K562 (cell line): ENCODE measurements at regions not wholly inside any gene's neighbourhood (a gene's known extent, or its start where the extent isn't known, plus 50 kb on each side); places are given as distances from the start of the nearest gene placed in this dataset.

Experiments used
- CTCF ChIP-seq, 3 experiments: IDR thresholded peaks in 2 of 3; conservative IDR thresholded peaks in 1 of 3; 2 replicates each; pipeline ENCODE4 v1.5.1; 2011 to 2012; ENCODE audit warnings: low read length in 3 of 3, mild to moderate bottlenecking in 3 of 3, control low read depth in 2 of 3, improper control_type of control experiment in 1 of 3, inconsistent platforms in 1 of 3, low read depth in 1 of 3, mixed read lengths in 1 of 3, moderate library complexity in 1 of 3; ENCODE audit not compliant: insufficient read depth in 2 of 3
- EZH2 ChIP-seq: IDR thresholded peaks from 2 replicates; pipeline ENCODE4 v1.6.1; 2012; ENCODE audit warnings: low read depth, mild to moderate bottlenecking, inconsistent platforms, low read length, borderline replicate concordance
- FOXK2 ChIP-seq, 2 experiments: fragments of 450-650 bp; IDR thresholded peaks in 1 of 2; conservative IDR thresholded peaks in 1 of 2; 2 replicates each; pipeline ENCODE4 v1.6.1; 2016; ENCODE audit warnings: low read depth in 2 of 2, mild to moderate bottlenecking in 1 of 2
- HDAC6 ChIP-seq: IDR thresholded peaks from 2 replicates; pipeline ENCODE4 v1.6.1; 2012; ENCODE audit warnings: low read depth, mild to moderate bottlenecking, control low read depth, inconsistent platforms, low read length, moderate library complexity
- NRF1 ChIP-seq, 2 experiments: fragments of 450-650 bp; IDR thresholded peaks in 1 of 2; conservative IDR thresholded peaks in 1 of 2; 2 replicates each; pipeline ENCODE4 v1.6.1; 2014; ENCODE audit warnings: mild to moderate bottlenecking in 2 of 2
- TAF1 ChIP-seq: IDR thresholded peaks from 2 replicates; pipeline ENCODE4 v1.6.1; 2011; ENCODE audit warnings: mild to moderate bottlenecking, low read length, moderate library complexity; ENCODE audit not compliant: insufficient read depth, control insufficient read depth, severe bottlenecking; ENCODE audit errors: extremely low read depth
- THAP7 ChIP-seq: fragments of 250-450 bp; sonication (Bioruptor Pico); IDR thresholded peaks from 2 replicates; pipeline ENCODE4 v1.5.0; 2021
- YY1 ChIP-seq, 3 experiments: IDR thresholded peaks; 2 replicates each; pipeline ENCODE4 v1.6.1; 2011; ENCODE audit warnings: low read length in 2 of 3, mild to moderate bottlenecking in 2 of 3, moderate library complexity in 2 of 3, borderline replicate concordance in 1 of 3, control low read depth in 1 of 3, low read depth in 1 of 3; ENCODE audit not compliant: insufficient read depth in 3 of 3, insufficient replicate concordance in 2 of 3, control insufficient read depth in 1 of 3, insufficient read length in 1 of 3; ENCODE audit errors: extremely low read depth in 1 of 3

- TF ChIP-seq HDAC6 (no peak), EZH2 (no peak), TAF1 (no peak), FOXK2 (conservative IDR thresholded peaks at IDR 0.05 in 1 of 2, IDR thresholded peaks at IDR 0.05 in 1 of 2; ENCODE audit: low read depth in 2 of 2) (no peak), YY1 (IDR thresholded peaks at IDR 0.05; ENCODE audit: borderline replicate concordance in 1 of 3, control insufficient read depth in 1 of 3, extremely low read depth in 1 of 3, insufficient read depth in 3 of 3, insufficient read length in 1 of 3, insufficient replicate concordance in 2 of 3, low read depth in 1 of 3, low read length in 2 of 3) (no peak), THAP7 (CRISPR knock-in tag) (no peak), NRF1 (conservative IDR thresholded peaks at IDR 0.05 in 1 of 2, IDR thresholded peaks at IDR 0.05 in 1 of 2) (no peak), CTCF (IDR thresholded peaks at IDR 0.05 in 2 of 3, conservative IDR thresholded peaks at IDR 0.05 in 1 of 3; ENCODE audit: insufficient read depth in 2 of 3, low read depth in 1 of 3, low read length in 3 of 3) (no peak)
Observed at GRCh38 chr14:84041421-84041820, 1488.5 kb upstream of the FLRT2 start.
